NCI-H2171 treated with DMSO at 0.1 percent for 48 hours (cell line): ENCODE measurements at regions not wholly inside any gene's neighbourhood (a gene's known extent, or its start where the extent isn't known, plus 50 kb on each side); places are given as distances from the start of the nearest gene placed in this dataset.
"Not testable (repeated sequence)": the region's sequence is repeated elsewhere in the genome, so short reads cannot be mapped to it uniquely, and the experiment has no call there.

Source experiments
- DNase-seq: peaks from one replicate; lab custom pipeline; 2025; lab: John Stamatoyannopoulos, UW

- no peak for DNase-seq
These were observed 255.1 kb upstream of the GK2 start for GRCh38 chr4:79663141-79663540.

- no peak for DNase-seq
These were observed 254.6 kb upstream of the GK2 start for GRCh38 chr4:79662651-79663050.

- DNase-seq: no peak
These were observed 253.2 kb upstream of the GK2 start for GRCh38 chr4:79661196-79661595.

GRCh38 chr4:79659308-79659870 lies 251.4 kb upstream of the GK2 start:
- DNase-seq: not testable (repeated sequence)

- DNase-seq: no peak
These were observed 249.4 kb upstream of the GK2 start for GRCh38 chr4:79657379-79657778.

GRCh38 chr4:79653871-79654270 lies 245.8 kb upstream of the GK2 start:
- DNase-seq: peak; percentile 68

- no peak for DNase-seq
These were observed 244.7 kb upstream of the GK2 start for GRCh38 chr4:79652738-79653137.

GRCh38 chr4:79652232-79652631 lies 244.2 kb upstream of the GK2 start:
- DNase-seq: no peak

GRCh38 chr4:79651456-79651855 lies 243.4 kb upstream of the GK2 start:
- no peak for DNase-seq

- peak; percentile 27 for DNase-seq
These were observed 242.9 kb upstream of the GK2 start for GRCh38 chr4:79650794-79651431.

- DNase-seq: no peak
These were observed 242.2 kb upstream of the GK2 start for GRCh38 chr4:79650217-79650616.

GRCh38 chr4:79645942-79646341 lies 237.9 kb upstream of the GK2 start:
- no peak for DNase-seq

GRCh38 chr4:79638735-79639134 lies 230.7 kb upstream of the GK2 start:
- DNase-seq: no peak

- no peak for DNase-seq
These were observed 229.0 kb upstream of the GK2 start for GRCh38 chr4:79636991-79637390.

- DNase-seq: no peak
These were observed 226.1 kb upstream of the GK2 start for GRCh38 chr4:79634111-79634510.

GRCh38 chr4:79632114-79632513 lies 224.1 kb upstream of the GK2 start:
- DNase-seq: no peak

- no peak for DNase-seq
These were observed 218.6 kb upstream of the GK2 start for GRCh38 chr4:79626611-79627010.

- no peak for DNase-seq
These were observed 218.1 kb upstream of the GK2 start for GRCh38 chr4:79626101-79626500.

- DNase-seq: no peak
These were observed 217.3 kb upstream of the GK2 start for GRCh38 chr4:79625361-79625760.

GRCh38 chr4:79623021-79623870 lies 215.2 kb upstream of the GK2 start:
- DNase-seq: peak; percentile 78

GRCh38 chr4:79621061-79621460 lies 213.0 kb upstream of the GK2 start:
- no peak for DNase-seq

GRCh38 chr4:79620617-79621016 lies 212.6 kb upstream of the GK2 start:
- no peak for DNase-seq

- no peak for DNase-seq
These were observed 205.4 kb upstream of the GK2 start for GRCh38 chr4:79613269-79613935.
